GM21526 (cell line): ENCODE measurements at regions not wholly inside any gene's neighbourhood (a gene's known extent, or its start where the extent isn't known, plus 50 kb on each side); places are given as distances from the start of the nearest gene placed in this dataset.

Experiments
- ATAC-seq: cut with Tn5 transposase; IDR thresholded peaks from one replicate; pipeline ENCODE4 v1.9.1; 2021; ENCODE audit warnings: moderate library complexity; ENCODE audit not compliant: unreplicated experiment, low FRiP score

DNA sequence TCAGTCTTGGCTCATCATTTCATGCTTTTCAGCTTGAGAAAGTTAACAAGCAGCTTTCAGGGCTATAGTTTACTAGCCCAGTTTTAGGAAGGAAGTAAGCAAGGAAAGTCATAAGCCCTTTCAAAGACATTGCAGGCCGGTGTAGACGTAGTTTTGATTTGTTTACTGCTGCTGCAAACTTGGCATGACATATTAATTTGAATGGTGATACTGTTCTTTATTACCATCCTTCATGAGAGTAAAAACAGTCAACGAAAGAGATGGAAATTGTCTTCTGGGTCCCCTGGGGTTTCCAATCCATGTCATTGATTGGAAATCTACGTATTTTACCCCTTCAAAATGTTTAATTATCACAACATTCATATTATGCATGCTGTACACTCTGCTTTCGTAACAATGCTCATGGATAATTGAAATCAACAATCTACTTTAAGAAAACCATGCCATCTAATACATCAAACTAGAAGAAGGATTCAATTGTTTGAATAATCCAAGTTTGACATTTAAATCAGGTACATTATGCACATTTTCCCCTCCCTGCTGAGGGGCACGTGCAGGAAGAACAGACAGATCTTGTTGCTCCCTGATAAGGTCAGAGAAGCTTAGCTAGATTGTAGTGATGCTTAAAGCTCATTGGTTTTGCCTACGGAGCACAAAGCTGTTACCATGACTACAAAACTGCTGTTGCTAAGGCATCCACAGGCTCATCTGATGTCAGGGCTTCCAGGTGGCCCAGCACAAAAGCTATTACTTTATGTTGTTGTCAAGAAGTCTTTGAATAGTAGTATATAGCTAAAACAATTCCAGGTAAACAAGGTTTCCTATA is 139.9 kb upstream of the PRLR start:
- no peak for ATAC-seq

DNA sequence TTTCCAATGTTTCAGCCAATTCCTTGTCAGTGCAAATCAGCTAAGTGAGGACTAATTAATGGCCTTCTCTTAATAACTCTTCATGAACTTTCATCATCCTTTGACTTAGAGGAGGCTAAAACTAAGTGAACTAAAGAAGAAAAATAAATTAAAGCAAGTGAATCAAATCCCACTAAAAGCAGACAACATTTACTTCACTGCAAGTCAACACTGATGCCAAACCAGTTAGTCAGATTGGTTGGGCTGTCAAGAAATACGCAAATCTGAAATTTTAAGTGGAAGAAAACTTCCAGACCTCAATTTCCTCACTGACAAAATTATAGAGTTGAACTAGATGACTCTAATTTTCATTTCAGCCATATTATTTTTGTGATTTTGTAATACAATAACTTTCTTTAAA is 137.2 kb upstream of the PRLR start:
- no peak for ATAC-seq

DNA sequence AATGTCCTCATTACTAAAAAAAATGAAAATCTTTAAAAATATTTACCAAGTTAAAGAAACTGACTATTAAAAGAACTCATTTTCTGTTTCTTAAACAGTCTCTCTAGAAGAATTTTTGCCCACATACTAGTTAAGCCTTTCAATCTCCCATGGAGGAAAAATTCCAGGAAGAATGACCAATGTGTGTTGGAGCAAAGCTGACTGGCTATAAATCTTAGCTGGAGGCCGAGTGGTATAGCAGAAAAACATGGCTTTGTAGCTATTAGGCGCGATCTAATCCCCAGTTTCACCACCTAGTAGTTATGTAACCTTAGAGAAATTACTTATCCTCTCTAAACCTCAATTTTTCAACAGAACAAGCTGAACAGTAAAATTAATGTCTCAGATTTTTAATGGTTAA is 135.5 kb upstream of the PRLR start:
- no peak for ATAC-seq

DNA sequence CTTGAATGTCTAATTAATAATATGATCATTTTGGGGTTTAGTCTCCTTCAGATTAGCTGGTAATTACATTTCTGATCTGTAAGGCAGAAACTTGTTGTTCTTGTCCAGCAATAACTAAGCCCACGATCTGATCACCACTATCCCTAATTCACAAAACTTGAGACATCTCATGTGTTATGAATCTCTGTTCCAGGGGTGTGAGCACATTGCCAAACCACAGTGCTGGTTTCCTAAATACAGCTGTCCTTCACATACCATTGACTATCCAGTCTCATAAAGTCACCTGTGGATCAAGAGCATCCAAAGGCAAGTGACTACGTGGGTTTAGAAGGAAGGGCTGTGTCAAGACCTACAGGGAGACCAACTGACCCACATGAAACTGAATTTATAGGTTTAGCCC is 134.1 kb upstream of the PRLR start:
- no peak for ATAC-seq

DNA sequence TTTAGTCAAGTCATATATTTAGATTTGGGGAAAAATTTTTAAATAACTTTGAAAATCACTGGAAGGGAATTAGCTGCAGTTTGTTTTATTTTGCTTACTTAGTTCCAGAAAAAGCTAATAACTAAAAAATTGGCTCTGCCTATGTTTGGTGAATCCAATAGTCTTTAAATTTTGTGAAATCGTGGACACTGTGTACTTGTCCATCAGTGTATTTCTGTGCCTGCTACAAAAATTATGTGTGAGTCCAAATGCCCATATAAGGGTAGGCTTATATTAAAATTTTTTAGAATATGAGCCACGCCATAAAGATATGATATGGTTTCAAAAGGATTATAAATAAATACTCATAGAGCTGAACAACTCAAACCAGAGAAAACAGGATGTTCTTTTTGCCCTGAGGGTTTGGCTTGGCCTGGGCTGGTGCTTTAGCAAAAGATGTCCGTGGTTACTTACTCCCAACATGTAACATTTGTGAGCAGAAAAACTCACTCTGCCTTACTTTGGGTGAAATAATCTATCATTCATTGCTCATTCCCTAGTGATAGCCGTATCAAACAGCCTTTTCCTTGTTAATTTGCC is 133.2 kb upstream of the PRLR start:
- no peak for ATAC-seq

DNA sequence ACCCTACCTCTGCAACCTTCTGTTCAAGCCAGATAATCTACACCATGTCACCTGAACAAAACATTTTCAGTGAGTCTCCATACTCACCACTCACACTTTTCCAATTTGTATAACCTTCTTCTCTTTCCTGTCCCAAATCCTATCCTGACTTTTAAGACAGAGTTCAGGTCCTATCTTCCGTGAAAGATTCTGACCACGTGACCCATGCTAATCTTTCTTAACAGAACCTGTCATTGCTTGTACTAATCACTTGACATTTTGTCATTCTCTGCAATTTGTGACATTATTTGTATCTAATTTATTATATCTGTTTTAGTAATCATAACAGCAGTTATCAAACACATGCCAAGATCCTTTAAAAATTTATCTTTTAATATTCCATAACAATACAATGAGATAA is 132.5 kb upstream of the PRLR start:
- ATAC-seq = no peak

DNA sequence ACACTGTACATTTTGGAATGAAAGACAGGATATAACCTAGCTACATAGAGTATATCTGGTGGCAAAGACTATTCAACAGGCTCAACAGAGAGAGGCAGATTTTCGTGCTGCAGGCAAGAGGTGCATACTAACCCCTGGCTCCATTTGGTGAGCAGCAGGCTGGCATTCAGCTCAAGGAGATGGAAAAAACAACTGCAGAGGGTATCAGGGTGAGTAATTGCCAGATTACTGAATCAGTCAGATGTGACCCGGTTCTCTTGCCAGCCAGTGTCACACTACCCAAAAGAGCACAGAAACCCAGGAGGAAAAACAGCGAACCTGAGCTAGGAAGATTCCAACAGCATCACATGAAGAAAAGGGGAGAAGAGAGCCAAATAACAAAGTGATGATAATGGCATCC is 130.4 kb upstream of the PRLR start:
- no peak for ATAC-seq

DNA sequence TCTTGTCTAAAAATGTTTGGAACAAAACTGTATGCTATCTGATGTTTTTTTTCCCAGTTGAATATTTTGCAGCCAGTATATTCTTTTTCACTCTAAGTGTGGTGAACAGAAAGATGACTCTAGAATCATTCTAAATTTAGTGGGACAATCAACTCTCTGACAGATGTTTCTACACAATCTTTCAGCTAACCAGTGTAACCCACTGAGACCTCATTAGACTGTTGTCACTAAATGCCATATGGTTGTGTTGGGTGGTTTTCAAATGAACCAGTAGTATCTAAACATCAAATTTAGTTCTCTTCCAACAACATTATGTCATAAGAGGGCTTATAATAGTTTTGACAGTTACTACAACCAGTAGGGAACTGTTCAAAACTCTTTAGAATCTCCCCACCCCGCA is 129.6 kb upstream of the PRLR start:
- ATAC-seq = no peak

DNA sequence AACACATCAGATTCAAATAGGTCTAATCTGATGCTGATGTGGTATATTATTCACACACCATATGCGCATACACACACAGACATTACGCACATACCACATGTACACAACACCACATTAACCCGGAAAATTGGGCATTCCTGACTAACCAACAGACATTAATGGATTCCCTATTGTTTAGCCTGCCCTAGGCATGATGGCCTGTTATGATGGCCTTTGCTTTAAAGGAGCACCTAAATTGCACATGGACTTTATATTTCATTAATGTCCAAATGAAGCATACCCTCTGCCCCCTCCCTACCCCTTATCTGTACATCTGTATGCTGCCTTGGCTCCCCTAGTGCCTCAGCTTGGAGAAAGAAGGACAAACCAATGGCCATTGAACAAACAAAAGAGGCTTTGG is 127.7 kb upstream of the PRLR start:
- ATAC-seq = no peak

DNA sequence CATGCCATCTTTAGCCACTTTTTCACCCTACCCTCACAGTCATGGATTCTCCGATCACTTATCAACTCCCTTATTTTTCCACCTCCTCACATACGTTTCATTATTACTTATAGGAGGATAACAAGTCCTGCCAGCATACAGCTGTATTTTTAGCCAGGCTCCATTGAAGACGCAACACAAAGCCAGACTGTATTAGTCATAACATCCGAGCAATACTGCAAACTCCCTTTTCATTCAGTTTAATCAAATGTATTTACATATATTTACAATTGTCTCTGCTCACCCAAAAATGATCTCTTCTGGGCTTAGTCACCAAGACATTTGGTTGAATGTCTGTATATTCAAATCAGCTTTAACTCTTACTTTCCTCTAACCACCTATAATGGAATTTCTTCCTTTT is 126.4 kb upstream of the PRLR start:
- ATAC-seq = no peak

DNA sequence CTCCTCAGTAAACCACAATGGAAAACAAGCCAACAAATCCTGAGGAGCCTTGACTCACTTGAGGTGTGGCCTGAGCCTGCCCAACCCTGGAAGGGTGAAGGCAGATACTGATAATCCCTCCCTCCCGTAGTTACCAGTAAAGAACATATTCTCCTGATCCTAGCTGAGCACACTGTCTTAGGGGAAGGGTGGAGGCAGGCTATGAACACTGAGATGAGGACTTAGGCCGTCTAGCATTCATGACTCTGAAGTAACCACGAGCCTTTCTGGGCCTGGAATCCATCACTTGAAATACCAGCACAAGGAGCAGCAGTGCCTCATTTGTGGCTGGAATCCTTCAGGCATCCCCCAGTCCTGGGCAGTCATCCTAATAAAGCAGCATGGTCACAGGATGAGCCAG is 124.5 kb upstream of the PRLR start:
- no peak for ATAC-seq

DNA sequence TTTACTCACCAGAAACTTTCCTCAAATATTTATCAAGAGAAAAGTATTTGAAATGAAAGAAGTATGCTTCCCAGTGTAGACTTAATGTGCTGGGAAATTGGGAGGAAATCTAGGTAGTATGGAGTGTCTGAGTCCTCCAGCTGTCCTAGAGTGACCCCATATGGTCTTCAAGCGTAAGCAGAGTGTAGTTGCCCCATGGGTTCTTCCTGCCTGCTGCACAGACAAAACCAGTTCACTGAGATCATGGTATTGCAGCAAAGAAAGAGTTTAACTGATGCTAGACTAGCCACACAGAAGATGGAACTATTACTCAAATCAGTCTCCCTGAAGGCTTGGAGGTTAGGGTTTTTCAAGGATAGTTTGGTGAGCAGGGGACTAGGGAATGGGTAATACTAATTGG is 114.9 kb upstream of the PRLR start:
- ATAC-seq = no peak

DNA sequence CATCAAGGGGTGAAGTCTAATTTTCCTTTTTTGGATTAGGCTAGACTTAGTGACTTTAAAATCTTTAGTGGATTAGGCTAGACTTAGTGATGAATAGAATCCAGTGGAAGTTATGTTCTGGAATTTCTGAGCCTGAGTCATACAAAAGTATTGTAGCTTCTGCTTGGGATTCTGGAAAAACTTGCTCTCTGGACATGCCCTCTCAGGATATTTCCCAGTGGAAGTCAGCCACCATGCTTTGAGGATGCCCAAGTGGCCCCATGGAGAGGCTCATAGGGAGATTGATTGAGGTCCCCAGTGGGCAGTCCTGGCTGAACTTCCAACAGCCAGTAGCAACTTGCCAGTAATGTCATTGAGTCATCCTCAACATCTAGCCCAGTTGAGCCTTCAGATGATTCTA is 112.4 kb upstream of the PRLR start:
- no peak for ATAC-seq

DNA sequence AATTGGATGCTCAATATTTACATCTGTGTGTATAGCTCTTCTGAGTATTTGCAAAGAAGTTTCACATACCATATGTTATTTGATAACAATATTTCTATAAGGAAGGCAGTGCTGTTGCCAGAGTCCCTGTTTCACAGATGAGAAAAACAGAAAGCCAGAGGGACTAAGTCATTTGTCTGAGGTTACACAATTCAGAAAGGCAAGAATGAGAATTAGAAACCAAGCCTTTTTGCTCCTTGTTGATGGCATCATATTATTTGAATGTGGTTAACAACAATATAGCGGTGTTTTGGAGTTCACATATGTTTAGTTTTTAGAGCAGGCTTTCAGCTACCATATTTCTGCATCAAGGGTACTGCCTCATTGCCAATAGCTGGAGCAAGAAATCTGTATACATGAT is 110.9 kb upstream of the PRLR start:
- ATAC-seq = no peak

DNA sequence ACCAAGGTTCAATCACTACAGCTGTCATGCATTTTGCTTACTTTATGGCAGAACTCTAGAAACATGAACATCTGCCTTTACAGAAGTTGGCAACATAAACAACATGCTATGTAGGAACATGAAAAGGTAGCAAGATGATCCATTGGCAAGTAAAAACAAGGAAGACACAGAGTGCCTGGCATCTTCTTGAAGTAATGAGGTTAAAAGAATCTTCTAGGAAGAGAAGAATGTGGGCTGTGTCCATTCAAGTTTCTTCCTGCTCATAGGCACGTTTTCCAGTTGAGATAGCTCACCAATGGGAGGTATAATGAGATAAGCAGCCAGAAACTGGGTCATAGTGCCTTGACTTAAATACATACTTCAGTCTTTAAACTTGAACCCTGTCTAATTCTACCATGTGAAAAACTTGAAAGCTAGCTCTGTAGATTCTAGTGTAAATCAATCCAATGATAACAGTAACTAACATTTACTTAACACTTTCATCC is 109.4 kb upstream of the PRLR start:
- no peak for ATAC-seq

DNA sequence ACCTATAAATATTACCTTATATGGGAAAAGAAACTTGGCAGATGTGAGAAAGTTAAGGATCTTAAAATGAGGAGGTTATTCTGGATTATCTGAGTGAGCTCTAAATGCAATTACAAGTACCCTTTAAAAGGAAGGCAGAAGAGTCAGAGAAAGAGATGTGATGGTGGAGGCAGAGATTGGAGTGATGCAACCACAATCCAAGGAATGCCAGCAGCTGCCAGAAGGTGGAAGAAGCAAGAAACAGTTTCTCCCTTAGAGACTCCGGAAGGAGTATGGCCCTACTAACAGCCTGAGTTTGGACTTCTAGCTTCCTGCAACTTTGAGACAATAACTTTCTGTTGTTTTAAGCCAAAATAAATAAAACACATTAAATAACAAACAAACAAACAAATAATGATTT is 108.7 kb upstream of the PRLR start:
- no peak for ATAC-seq

DNA sequence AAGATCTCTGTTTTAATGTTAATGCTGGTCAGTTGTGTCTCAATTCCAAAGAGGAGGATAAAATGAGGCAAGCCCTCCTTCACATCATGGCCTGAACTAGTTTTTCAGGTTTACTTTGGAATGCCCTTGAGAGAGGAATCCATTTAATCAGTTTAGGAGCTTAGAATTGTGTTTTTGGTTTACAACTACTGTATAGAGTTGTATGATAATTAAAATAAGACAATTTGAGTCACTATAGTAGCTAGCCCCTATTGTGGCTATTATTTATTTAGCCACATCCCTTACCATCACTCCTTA is 107.8 kb upstream of the PRLR start:
- ATAC-seq = no peak

DNA sequence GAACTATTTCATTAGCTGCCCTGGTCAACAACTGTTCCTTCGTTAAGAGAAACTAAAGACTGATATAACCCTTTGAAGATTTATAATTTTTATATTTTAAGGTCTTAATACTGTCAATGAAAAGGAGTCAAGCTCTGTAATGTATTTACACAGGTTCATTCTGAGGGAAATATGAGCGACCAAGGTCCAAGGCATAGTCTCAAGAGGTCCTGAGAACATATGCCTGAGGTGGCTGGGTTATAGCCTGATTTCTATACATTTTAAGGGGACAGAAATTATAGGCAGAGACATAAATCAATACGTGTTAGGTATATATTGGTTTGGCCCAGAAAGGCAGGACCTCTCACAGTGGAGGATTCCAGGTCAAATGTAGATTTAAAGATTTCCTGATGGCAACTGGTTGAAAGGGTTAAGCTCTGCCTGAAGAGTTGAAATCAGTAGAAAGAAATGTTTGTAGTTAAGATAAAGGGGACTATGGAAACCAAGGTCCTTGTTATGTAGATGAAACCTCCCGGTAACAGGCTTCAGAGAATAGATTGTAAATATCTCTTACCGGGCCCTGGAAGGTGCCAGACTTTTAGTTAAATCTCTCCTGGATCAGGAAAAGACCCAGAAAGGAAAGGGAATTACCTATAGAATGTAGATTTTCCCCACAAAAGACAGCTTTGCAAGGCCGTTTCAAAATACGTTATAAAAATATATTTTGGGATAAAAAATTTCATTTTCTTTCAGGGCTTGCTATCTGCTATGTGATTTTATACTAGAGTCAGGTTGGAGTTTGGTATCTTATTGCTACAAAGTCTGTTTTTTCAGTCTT is 107.3 kb upstream of the PRLR start:
- ATAC-seq = no peak

DNA sequence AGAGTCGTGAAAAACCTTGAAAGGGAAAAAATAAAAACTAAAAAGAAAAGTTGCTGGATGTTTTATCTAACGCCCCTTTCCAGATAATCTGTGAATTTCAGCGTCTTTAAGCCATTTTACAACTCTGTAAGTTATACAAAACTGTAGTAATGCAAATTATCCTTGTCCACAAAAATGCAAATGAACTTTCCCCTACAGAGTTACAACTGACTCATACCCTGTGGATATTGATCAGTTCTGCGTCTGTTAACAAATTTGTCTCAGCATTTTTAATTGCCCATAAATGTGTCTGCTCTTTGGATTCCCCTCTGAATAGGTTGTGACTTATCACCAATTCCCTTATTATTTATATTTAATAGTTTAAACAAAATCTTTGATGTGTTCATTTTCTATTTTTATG is 105.9 kb upstream of the PRLR start:
- ATAC-seq = no peak

DNA sequence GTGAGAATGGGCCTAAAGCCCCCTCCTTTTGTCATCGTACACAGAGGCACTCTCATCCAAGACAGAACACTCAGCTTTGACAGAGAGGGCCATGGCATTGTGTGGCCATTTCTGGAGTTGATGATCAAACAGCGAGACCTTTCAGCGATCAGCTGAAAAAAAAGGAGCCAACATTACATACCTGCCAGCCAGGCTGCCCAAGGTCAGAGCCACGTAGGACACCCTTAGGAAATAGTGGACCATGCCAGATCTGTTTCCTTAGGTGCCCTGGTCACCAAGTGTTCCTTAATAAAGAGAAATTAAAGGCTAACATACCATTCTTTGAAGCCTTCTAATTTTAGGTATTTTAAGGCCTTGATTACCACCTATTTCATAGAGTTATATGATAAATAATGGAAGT is 105.5 kb upstream of the PRLR start:
- no peak for ATAC-seq

DNA sequence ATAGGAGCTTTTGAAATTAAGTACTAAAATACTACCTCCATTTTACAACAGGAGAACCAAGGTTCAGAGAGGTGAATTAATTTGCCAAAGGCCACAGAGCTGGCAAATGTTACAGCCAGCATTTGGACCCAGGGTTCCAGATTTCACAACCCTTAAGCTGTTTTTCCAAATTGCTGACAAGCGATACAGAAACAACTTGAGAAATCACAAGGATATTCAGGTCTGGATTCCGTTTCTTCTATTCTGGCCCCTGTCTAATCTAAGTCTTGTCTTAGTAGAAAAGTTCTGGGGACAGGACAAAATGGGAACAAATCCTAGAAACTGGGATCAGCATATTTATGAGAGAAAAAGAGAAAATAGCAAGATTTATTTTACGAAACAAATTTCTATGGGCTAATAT is 103.1 kb upstream of the PRLR start:
- ATAC-seq = no peak
